Stomach (tissue), 8 donors: ENCODE measurements at regions not wholly inside any gene's neighbourhood (a gene's known extent, or its start where the extent isn't known, plus 50 kb on each side); places are given as distances from the start of the nearest gene placed in this dataset.

Experiments used
- DNase-seq, 2 donors: peaks; one replicate each; pipeline versions ENCODE4 v3.0.0 to v3.0.0-alpha.2; 2013 to 2019
- H3K27ac ChIP-seq, 5 donors: fragments of 200-600 bp in 4 of 5; sonication (generic) in 4 of 5; one replicate each; pipeline ENCODE4 v1.5.1; 2013 to 2019; ENCODE audit warnings: mild to moderate bottlenecking in 1 of 5, moderate library complexity in 1 of 5
- H3K27me3 ChIP-seq, 3 donors: fragments of 200-600 bp; sonication (generic); one replicate each; pipeline ENCODE4 v1.5.1; 2017 to 2019; ENCODE audit warnings: mixed run types in 1 of 3
- H3K36me3 ChIP-seq, 4 donors: fragments of 200-600 bp; sonication (generic); 1 replicate in 3 of 4; 2 replicates in 1 of 4; pipeline ENCODE4 v1.5.1; 2016 to 2019
- H3K4me1 ChIP-seq, 4 donors: fragments of 200-600 bp; sonication (generic); one replicate each; pipeline ENCODE4 v1.5.1; 2016 to 2019
- H3K4me3 ChIP-seq, 4 donors: fragments of 200-600 bp; sonication (generic) in 3 of 4; one replicate each; pipeline ENCODE4 v1.5.1; 2016 to 2019; ENCODE audit warnings: mild to moderate bottlenecking in 1 of 4
- H3K9me3 ChIP-seq, 4 donors: fragments of 200-600 bp; sonication (generic); one replicate each; pipeline ENCODE4 v1.5.1; 2016 to 2019
- EP300 ChIP-seq: sonication (generic); formaldehyde crosslinking; IDR thresholded peaks from one replicate; pipeline ENCODE4 v1.6.1; 2017; ENCODE audit warnings: antibody characterized with exemption
- POLR2A ChIP-seq, 4 donors: fragments of 450-650 bp; IDR thresholded peaks; one replicate each; pipeline ENCODE4 v1.6.1; 2016; ENCODE audit warnings: antibody characterized with exemption in 4 of 4, control low read depth in 2 of 4, mild to moderate bottlenecking in 1 of 4, moderate library complexity in 1 of 4
- POLR2AphosphoS5 ChIP-seq, 3 donors: sonication (generic); formaldehyde crosslinking; IDR thresholded peaks; one replicate each; pipeline ENCODE4 v1.6.1; 2016; ENCODE audit warnings: antibody characterized with exemption in 3 of 3
- WGBS, 5 donors: extraction: QIAGEN DNeasy Blood & Tissue Kit in 3 of 5; methylation state at CpG; one replicate each; pipeline versions ENCODE4 v1.1.5 to v1.1.7; 2013 to 2018; 5-methylcytosine and 5-hydroxymethylcytosine counted together
- intact Hi-C: fragments of 100-400 bp; cut with DNase I; formaldehyde crosslinking; loops from one replicate; pipeline ENCODE4 v1.15.1; 2023; ENCODE audit warnings: low total_unique reads
- TF ChIP-seq, protein P1 (sequence below), 7 experiments: fragments of 450-650 bp in 4 of 7; fragments of 200-600 bp in 3 of 7; sonication (generic) in 3 of 7; IDR thresholded peaks; one replicate each; pipeline ENCODE4 v1.5.1; 2016 to 2019; ENCODE audit warnings: antibody characterized with exemption in 7 of 7, control low read depth in 2 of 7, mild to moderate bottlenecking in 1 of 7
- donor health status: healthy with polysubstance abuse.
- donor health status: Bipolar disorder and iron deficiency.
- donor health status: healthy.

DNA sequence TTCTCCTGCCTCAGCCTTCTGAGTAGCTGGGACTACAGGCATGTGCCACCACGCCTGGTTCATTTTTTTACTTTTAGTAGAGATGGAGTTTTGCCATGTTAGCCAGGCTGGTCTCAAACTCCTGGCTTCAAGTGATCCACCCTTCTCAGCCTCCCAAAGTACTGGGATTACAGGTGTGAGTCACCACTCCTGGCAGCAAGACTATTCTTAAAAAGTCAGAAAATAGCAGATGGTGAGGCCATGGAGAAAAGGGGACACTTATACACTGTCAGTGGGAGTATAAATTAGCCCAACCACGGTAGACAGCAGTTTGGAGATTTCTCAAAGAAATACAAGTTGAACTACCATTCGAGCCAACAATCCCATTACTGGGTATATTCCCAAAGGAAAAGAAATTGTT lies 603.3 kb upstream of the TBL1XR1 start:
- WGBS, 5 donors: 74 to 94% (median 81%) methylated on average over 3 of the region's 3 CpGs
- peaks cover 4 to 15% (median 12%) of the 10 kb centered on the region in 4 donors for H3K4me1 ChIP-seq
- no peaks in the 10 kb centered on the region for H3K9me3 ChIP-seq
- no peak for DNase-seq
- TF ChIP-seq POLR2AphosphoS5 (IDR thresholded peaks at IDR 0.05) (no peak), EP300 (no peak), POLR2A (IDR thresholded peaks at IDR 0.05) (no peak)
- TF ChIP-seq, protein P1, sequence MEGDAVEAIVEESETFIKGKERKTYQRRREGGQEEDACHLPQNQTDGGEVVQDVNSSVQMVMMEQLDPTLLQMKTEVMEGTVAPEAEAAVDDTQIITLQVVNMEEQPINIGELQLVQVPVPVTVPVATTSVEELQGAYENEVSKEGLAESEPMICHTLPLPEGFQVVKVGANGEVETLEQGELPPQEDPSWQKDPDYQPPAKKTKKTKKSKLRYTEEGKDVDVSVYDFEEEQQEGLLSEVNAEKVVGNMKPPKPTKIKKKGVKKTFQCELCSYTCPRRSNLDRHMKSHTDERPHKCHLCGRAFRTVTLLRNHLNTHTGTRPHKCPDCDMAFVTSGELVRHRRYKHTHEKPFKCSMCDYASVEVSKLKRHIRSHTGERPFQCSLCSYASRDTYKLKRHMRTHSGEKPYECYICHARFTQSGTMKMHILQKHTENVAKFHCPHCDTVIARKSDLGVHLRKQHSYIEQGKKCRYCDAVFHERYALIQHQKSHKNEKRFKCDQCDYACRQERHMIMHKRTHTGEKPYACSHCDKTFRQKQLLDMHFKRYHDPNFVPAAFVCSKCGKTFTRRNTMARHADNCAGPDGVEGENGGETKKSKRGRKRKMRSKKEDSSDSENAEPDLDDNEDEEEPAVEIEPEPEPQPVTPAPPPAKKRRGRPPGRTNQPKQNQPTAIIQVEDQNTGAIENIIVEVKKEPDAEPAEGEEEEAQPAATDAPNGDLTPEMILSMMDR (IDR thresholded peaks at IDR 0.05): no peak
- H3K27ac ChIP-seq: no peak overlapping the region
- intact Hi-C loops: no loop called here
- no peaks in the 10 kb centered on the region for H3K27me3 ChIP-seq
- no peak overlapping the region for H3K4me3 ChIP-seq
- H3K36me3 ChIP-seq: no peaks in the 10 kb centered on the region

- intact Hi-C loops: no loop called here
- peaks cover 4 to 15% (median 12%) of the 10 kb centered on the region in 4 donors for H3K4me1 ChIP-seq
- no peak for DNase-seq
- no peaks in the 10 kb centered on the region for H3K27me3 ChIP-seq
- no peaks in the 10 kb centered on the region for H3K9me3 ChIP-seq
- WGBS, 5 donors: 72 to 86% (median 78%) methylated on average over 5 of the region's 5 CpGs
- no peaks in the 10 kb centered on the region for H3K36me3 ChIP-seq
- no peak overlapping the region for H3K27ac ChIP-seq
- TF ChIP-seq, protein P1 (IDR thresholded peaks at IDR 0.05): no peak
- TF ChIP-seq POLR2AphosphoS5 (IDR thresholded peaks at IDR 0.05): no peak
- no peak overlapping the region for H3K4me3 ChIP-seq
These were observed 605.0 kb upstream of the TBL1XR1 start for GRCh38 chr3:177802151-177802900.

DNA sequence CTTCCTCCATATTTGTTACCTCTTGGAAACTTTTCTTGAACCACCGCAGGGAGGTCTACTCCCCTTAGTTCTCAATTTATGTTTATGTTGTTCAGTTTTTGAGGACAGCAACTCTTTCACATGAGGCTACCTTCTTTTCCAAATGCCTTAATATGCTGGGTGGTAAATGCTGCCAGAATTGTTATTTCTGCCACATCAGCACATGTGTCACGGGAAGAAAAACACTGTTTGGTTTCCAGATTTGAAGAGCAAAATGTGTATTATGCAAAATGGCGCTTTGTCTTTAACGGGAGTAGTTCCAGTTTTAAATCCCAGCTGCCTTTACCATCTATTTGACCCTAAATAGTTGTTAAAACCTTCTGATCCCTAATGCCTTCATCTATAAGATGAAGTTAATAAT lies 606.2 kb upstream of the TBL1XR1 start:
- H3K27me3 ChIP-seq: no peaks in the 10 kb centered on the region
- intact Hi-C loops: no loop called here
- no peak overlapping the region for H3K4me3 ChIP-seq
- TF ChIP-seq POLR2AphosphoS5 (IDR thresholded peaks at IDR 0.05) (no peak), POLR2A (IDR thresholded peaks at IDR 0.05) (no peak), EP300 (no peak)
- TF ChIP-seq, protein P1 (IDR thresholded peaks at IDR 0.05): no peak
- no peak for DNase-seq
- H3K27ac ChIP-seq: no peak overlapping the region
- WGBS, 5 donors: 79 to 85% (median 83%) methylated on average over 4 of the region's 4 CpGs
- H3K36me3 ChIP-seq: no peaks in the 10 kb centered on the region
- no peaks in the 10 kb centered on the region for H3K9me3 ChIP-seq
- H3K4me1 ChIP-seq: peaks cover 4 to 15% (median 12%) of the 10 kb centered on the region in 4 donors

GRCh38 chr3:177804032-177804431 lies 606.8 kb upstream of the TBL1XR1 start:
- TF ChIP-seq EP300: no peak
- TF ChIP-seq, protein P1 (IDR thresholded peaks at IDR 0.05): no peak
- TF ChIP-seq POLR2AphosphoS5 (IDR thresholded peaks at IDR 0.05): no peak
- TF ChIP-seq POLR2A (IDR thresholded peaks at IDR 0.05): no peak
- Histone ChIP-seq H3K4me1 (peaks cover 4 to 15% (median 12%) of the 10 kb centered on the region in 4 donors), H3K4me3 (no peak overlapping the region), H3K9me3 (no peaks in the 10 kb centered on the region), H3K27me3 (no peaks in the 10 kb centered on the region), H3K27ac (no peak overlapping the region), H3K36me3 (no peaks in the 10 kb centered on the region)
- 19 to 48% (median 33%) methylated on average over 3 of the region's 3 CpGs for WGBS, 5 donors
- no peak for DNase-seq
- intact Hi-C loops: no loop called here
